CD8-positive, alpha-beta memory T cell (primary cell): ENCODE measurements at regions not wholly inside any gene's neighbourhood (a gene's known extent, or its start where the extent isn't known, plus 50 kb on each side); places are given as distances from the start of the nearest gene placed in this dataset.

ENCODE experiments used
- CTCF ChIA-PET: fragments of 350-600 bp; sonication (Branson Sonifier 250); formaldehyde crosslinking; loops from one replicate; lab custom pipeline; 2021; ENCODE audit warnings: antibody characterized with exemption; lab: Charles Lee
- POLR2A ChIA-PET: fragments of 350-600 bp; sonication (Branson Sonifier 250); formaldehyde crosslinking; loops from one replicate; lab custom pipeline; 2021; ENCODE audit warnings: antibody characterized with exemption; lab: Charles Lee
- DNase-seq, 5 donors: peaks; one replicate each; pipeline versions ENCODE4 v3.0.0 to v3.0.0-alpha.2; 2020 to 2022; ENCODE audit warnings: mixed read lengths in 1 of 5
- H3K27ac ChIP-seq: one replicate; pipeline ENCODE4 v1.7.0; 2013; ENCODE audit warnings: low read depth, mild to moderate bottlenecking, low read length, moderate library complexity
- H3K27me3 ChIP-seq: 2 replicates; pipeline ENCODE4 v1.7.0; 2013; ENCODE audit warnings: low read length, mild to moderate bottlenecking; ENCODE audit not compliant: insufficient read depth, poor library complexity, severe bottlenecking
- H3K36me3 ChIP-seq: 2 replicates; pipeline ENCODE4 v1.7.0; 2013; ENCODE audit warnings: mild to moderate bottlenecking, low read length, moderate library complexity; ENCODE audit not compliant: insufficient read depth
- H3K4me1 ChIP-seq: 2 replicates; pipeline ENCODE4 v1.7.0; 2013; ENCODE audit warnings: mild to moderate bottlenecking, low read length, moderate library complexity; ENCODE audit not compliant: insufficient read depth
- H3K4me3 ChIP-seq: 2 replicates; pipeline ENCODE4 v1.7.0; 2013; ENCODE audit warnings: mild to moderate bottlenecking, low read length
- H3K9me3 ChIP-seq: 2 replicates; pipeline ENCODE4 v1.7.0; 2013; ENCODE audit warnings: mild to moderate bottlenecking, low read length
- H3K27ac Mint-ChIP-seq, 8 donors: one replicate each; pipeline ENCODE4 v1.8.0; 2020 to 2021; ENCODE audit warnings: mixed read lengths in 8 of 8, mild to moderate bottlenecking in 6 of 8, inconsistent platforms in 3 of 8, moderate library complexity in 3 of 8
- H3K27me3 Mint-ChIP-seq, 2 donors: one replicate each; pipeline ENCODE4 v1.8.0; 2020 to 2021; ENCODE audit warnings: mixed read lengths in 2 of 2, mild to moderate bottlenecking in 1 of 2, moderate library complexity in 1 of 2
- H3K36me3 Mint-ChIP-seq, 3 donors: one replicate each; pipeline ENCODE4 v1.8.0; 2020 to 2021; ENCODE audit warnings: mixed read lengths in 3 of 3, inconsistent platforms in 1 of 3, mild to moderate bottlenecking in 1 of 3
- H3K4me1 Mint-ChIP-seq, 3 donors: one replicate each; pipeline ENCODE4 v1.8.0; 2020 to 2021; ENCODE audit warnings: mixed read lengths in 3 of 3, inconsistent platforms in 1 of 3, mild to moderate bottlenecking in 1 of 3
- H3K4me3 Mint-ChIP-seq, 7 donors: one replicate each; pipeline ENCODE4 v1.8.0; 2020 to 2021; ENCODE audit warnings: mixed read lengths in 7 of 7, mild to moderate bottlenecking in 6 of 7, moderate library complexity in 4 of 7, inconsistent platforms in 2 of 7
- H3K9me3 Mint-ChIP-seq, 5 donors: one replicate each; pipeline ENCODE4 v1.8.0; 2020 to 2022; ENCODE audit warnings: mixed read lengths in 5 of 5, mild to moderate bottlenecking in 3 of 5, moderate library complexity in 2 of 5, inconsistent platforms in 1 of 5

GRCh38 chr19:30212574-30212973, 159.6 kb upstream of the ZNF536 start:
- Histone ChIP-seq H3K4me3 (no peak overlapping the region), H3K9me3 (no peaks in the 10 kb centered on the region), H3K27me3 (no peaks in the 10 kb centered on the region), H3K36me3 (no peaks in the 10 kb centered on the region), H3K4me1 (no peaks in the 10 kb centered on the region), H3K27ac (no peak overlapping the region)
- Mint-ChIP-seq H3K4me1 (peaks cover 2 to 7% (median 5%) of the 10 kb centered on the region in 3 donors), H3K36me3 (no peaks in the 10 kb centered on the region), H3K9me3 (peaks cover 0 to 4% (median 0%) of the 10 kb centered on the region in 5 donors), H3K27ac (peak overlapping the region in 1 of 8 donors; percentile 29), H3K4me3 (no peak overlapping the region), H3K27me3 (peaks cover 6 to 16% of the 10 kb centered on the region in 2 donors)
- ChIA-PET POLR2A (no interaction called here), CTCF (no interaction called here)
- no peak for DNase-seq

GRCh38 chr19:30214651-30215051, 157.5 kb upstream of the ZNF536 start:
- peak overlapping the region in 1 of 7 donors; percentile 41 for H3K4me3 Mint-ChIP-seq
- CTCF ChIA-PET: no interaction called here
- H3K4me1 Mint-ChIP-seq: peaks cover 2 to 7% (median 5%) of the 10 kb centered on the region in 3 donors
- no peak overlapping the region for H3K27ac ChIP-seq
- DNase-seq: no peak
- H3K27ac Mint-ChIP-seq: no peak overlapping the region
- H3K36me3 ChIP-seq: no peaks in the 10 kb centered on the region
- no peaks in the 10 kb centered on the region for H3K36me3 Mint-ChIP-seq
- peaks cover 8 to 24% of the 10 kb centered on the region in 2 donors for H3K27me3 Mint-ChIP-seq
- no peak overlapping the region for H3K4me3 ChIP-seq
- H3K9me3 Mint-ChIP-seq: peaks cover 0 to 4% (median 0%) of the 10 kb centered on the region in 5 donors
- H3K4me1 ChIP-seq: no peaks in the 10 kb centered on the region
- H3K27me3 ChIP-seq: no peaks in the 10 kb centered on the region
- no peaks in the 10 kb centered on the region for H3K9me3 ChIP-seq
- POLR2A ChIA-PET: no interaction called here

GRCh38 chr19:30215248-30215647, 156.9 kb upstream of the ZNF536 start:
- Histone ChIP-seq H3K36me3 (no peaks in the 10 kb centered on the region), H3K4me1 (no peaks in the 10 kb centered on the region), H3K4me3 (no peak overlapping the region), H3K27ac (no peak overlapping the region), H3K27me3 (no peaks in the 10 kb centered on the region), H3K9me3 (no peaks in the 10 kb centered on the region)
- ChIA-PET CTCF (no interaction called here), POLR2A (no interaction called here)
- peaks cover 2 to 7% (median 5%) of the 10 kb centered on the region in 3 donors for H3K4me1 Mint-ChIP-seq
- no peaks in the 10 kb centered on the region for H3K36me3 Mint-ChIP-seq
- peak overlapping the region in 1 of 7 donors; percentile 28 for H3K4me3 Mint-ChIP-seq
- peaks cover 0 to 4% (median 0%) of the 10 kb centered on the region in 5 donors for H3K9me3 Mint-ChIP-seq
- DNase-seq: no peak
- peaks cover 14 to 29% of the 10 kb centered on the region in 2 donors for H3K27me3 Mint-ChIP-seq
- no peak overlapping the region for H3K27ac Mint-ChIP-seq

- CTCF ChIA-PET: no interaction called here
- Mint-ChIP-seq H3K27me3 (peaks cover 23 to 39% of the 10 kb centered on the region in 2 donors), H3K27ac (no peak overlapping the region), H3K4me1 (peaks cover 2 to 7% (median 5%) of the 10 kb centered on the region in 3 donors), H3K36me3 (no peaks in the 10 kb centered on the region), H3K9me3 (peaks cover 0 to 2% (median 0%) of the 10 kb centered on the region in 5 donors), H3K4me3 (no peak overlapping the region)
- H3K36me3 ChIP-seq: no peaks in the 10 kb centered on the region
- no peaks in the 10 kb centered on the region for H3K27me3 ChIP-seq
- POLR2A ChIA-PET: no interaction called here
- H3K4me3 ChIP-seq: no peak overlapping the region
- no peak overlapping the region for H3K27ac ChIP-seq
- H3K9me3 ChIP-seq: no peaks in the 10 kb centered on the region
- no peaks in the 10 kb centered on the region for H3K4me1 ChIP-seq
- no peak for DNase-seq
These were observed 155.7 kb upstream of the ZNF536 start for GRCh38 chr19:30216453-30216852.

GRCh38 chr19:30217461-30217860, 154.7 kb upstream of the ZNF536 start:
- ChIA-PET CTCF (no interaction called here), POLR2A (no interaction called here)
- Histone ChIP-seq H3K27ac (no peak overlapping the region), H3K27me3 (no peaks in the 10 kb centered on the region), H3K4me3 (no peak overlapping the region), H3K9me3 (no peaks in the 10 kb centered on the region), H3K36me3 (no peaks in the 10 kb centered on the region), H3K4me1 (no peaks in the 10 kb centered on the region)
- no peak for DNase-seq
- Mint-ChIP-seq H3K27ac (no peak overlapping the region), H3K36me3 (no peaks in the 10 kb centered on the region), H3K9me3 (peaks cover 0 to 4% (median 0%) of the 10 kb centered on the region in 5 donors), H3K4me3 (no peak overlapping the region), H3K27me3 (peaks cover 29 to 43% of the 10 kb centered on the region in 2 donors), H3K4me1 (peaks cover 2 to 7% (median 5%) of the 10 kb centered on the region in 3 donors)

- DNase-seq: no peak
- ChIA-PET POLR2A (no interaction called here), CTCF (no interaction called here)
- H3K36me3 ChIP-seq: no peaks in the 10 kb centered on the region
- H3K9me3 Mint-ChIP-seq: peaks cover 0 to 6% (median 2%) of the 10 kb centered on the region in 5 donors
- peaks cover 40 to 56% of the 10 kb centered on the region in 2 donors for H3K27me3 Mint-ChIP-seq
- H3K27ac Mint-ChIP-seq: no peak overlapping the region
- H3K27me3 ChIP-seq: no peaks in the 10 kb centered on the region
- no peak overlapping the region for H3K27ac ChIP-seq
- peaks cover 5 to 22% (median 15%) of the 10 kb centered on the region in 3 donors for H3K4me1 Mint-ChIP-seq
- H3K36me3 Mint-ChIP-seq: no peaks in the 10 kb centered on the region
- H3K4me3 Mint-ChIP-seq: no peak overlapping the region
- H3K4me1 ChIP-seq: no peaks in the 10 kb centered on the region
- no peaks in the 10 kb centered on the region for H3K9me3 ChIP-seq
- no peak overlapping the region for H3K4me3 ChIP-seq
These were observed 152.5 kb upstream of the ZNF536 start for GRCh38 chr19:30219702-30220101.

GRCh38 chr19:30221176-30221575, 151.0 kb upstream of the ZNF536 start:
- CTCF ChIA-PET: no interaction called here
- no peak overlapping the region for H3K4me3 Mint-ChIP-seq

GRCh38 chr19:30222428-30222873, 149.7 kb upstream of the ZNF536 start:
- DNase-seq: no peak

More at GRCh38 chr19:30221176-30221575, 151.0 kb upstream of the ZNF536 start:
- no peak for DNase-seq
- POLR2A ChIA-PET: no interaction called here
- Histone ChIP-seq H3K36me3 (no peaks in the 10 kb centered on the region), H3K4me1 (no peaks in the 10 kb centered on the region), H3K9me3 (no peaks in the 10 kb centered on the region), H3K27me3 (peaks cover 6% of the 10 kb centered on the region), H3K27ac (no peak overlapping the region), H3K4me3 (no peak overlapping the region)
- no peak overlapping the region for H3K27ac Mint-ChIP-seq
- peaks cover 9 to 27% (median 18%) of the 10 kb centered on the region in 3 donors for H3K4me1 Mint-ChIP-seq
- H3K36me3 Mint-ChIP-seq: no peaks in the 10 kb centered on the region
- peaks cover 48 to 60% of the 10 kb centered on the region in 2 donors for H3K27me3 Mint-ChIP-seq
- peaks cover 0 to 6% (median 0%) of the 10 kb centered on the region in 5 donors for H3K9me3 Mint-ChIP-seq

More at GRCh38 chr19:30222428-30222873, 149.7 kb upstream of the ZNF536 start:
- peaks cover 6% of the 10 kb centered on the region for H3K27me3 ChIP-seq
- H3K9me3 ChIP-seq: no peaks in the 10 kb centered on the region
- H3K4me3 Mint-ChIP-seq: no peak overlapping the region
- peaks cover 8% of the 10 kb centered on the region for H3K4me1 ChIP-seq
- peaks cover 16 to 38% (median 28%) of the 10 kb centered on the region in 3 donors for H3K4me1 Mint-ChIP-seq
- H3K36me3 Mint-ChIP-seq: no peaks in the 10 kb centered on the region
- peaks cover 58 to 67% of the 10 kb centered on the region in 2 donors for H3K27me3 Mint-ChIP-seq
- POLR2A ChIA-PET: no interaction called here
- H3K27ac ChIP-seq: no peak overlapping the region
- peaks cover 0 to 6% (median 0%) of the 10 kb centered on the region in 5 donors for H3K9me3 Mint-ChIP-seq
- no peak overlapping the region for H3K27ac Mint-ChIP-seq
- CTCF ChIA-PET: no interaction called here
- no peak overlapping the region for H3K4me3 ChIP-seq
- H3K36me3 ChIP-seq: no peaks in the 10 kb centered on the region
